ENCODE measurements at regions not wholly inside any gene's neighbourhood (a gene's known extent, or its start where the extent isn't known, plus 50 kb on each side); places are given as distances from the start of the nearest gene placed in this dataset.
"Not testable (repeated sequence)": the region's sequence is repeated elsewhere in the genome, so short reads cannot be mapped to it uniquely, and the experiment has no call there.

- TF ChIP-seq CTCF (IDR thresholded peaks at IDR 0.05; ENCODE audit: insufficient read depth, low read depth, low read length, missing control alignments): no peak
- no peak for DNase-seq (ENCODE audit: low read depth)
- no peak overlapping the region for H3K4me3 ChIP-seq (ENCODE audit: low read length)
Observed at GRCh38 chr7:55261386-55261770, 103.8 kb upstream of the LANCL2 start.

GRCh38 chr7:55265328-55265727 is 99.8 kb upstream of the LANCL2 start:
- DNase-seq (ENCODE audit: low read depth); H3K4me3 ChIP-seq (ENCODE audit: low read length): not testable (repeated sequence)

- H3K4me3 ChIP-seq (ENCODE audit: low read length): no peak overlapping the region
- DNase-seq (ENCODE audit: low read depth): no peak
- TF ChIP-seq CTCF (IDR thresholded peaks at IDR 0.05; ENCODE audit: insufficient read depth, low read depth, low read length, missing control alignments): no peak
Observed at GRCh38 chr7:55265836-55266642, 99.1 kb upstream of the LANCL2 start.

- H3K4me3 ChIP-seq (ENCODE audit: low read length): no peak overlapping the region
- peak; percentile 24 for DNase-seq (ENCODE audit: low read depth)
- peak; percentile 44 for TF ChIP-seq CTCF (IDR thresholded peaks at IDR 0.05; ENCODE audit: insufficient read depth, low read depth, low read length, missing control alignments)
Observed at GRCh38 chr7:55271069-55271626, 94.0 kb upstream of the LANCL2 start.

- H3K4me3 ChIP-seq (ENCODE audit: low read length): no peak overlapping the region
- no peak for DNase-seq (ENCODE audit: low read depth)
- no peak for TF ChIP-seq CTCF (IDR thresholded peaks at IDR 0.05; ENCODE audit: insufficient read depth, low read depth, low read length, missing control alignments)
Observed at GRCh38 chr7:55271661-55272060, 93.5 kb upstream of the LANCL2 start.

GRCh38 chr7:55272328-55272727 is 92.8 kb upstream of the LANCL2 start:
- DNase-seq (ENCODE audit: low read depth): no peak
- H3K4me3 ChIP-seq (ENCODE audit: low read length): no peak overlapping the region
- TF ChIP-seq CTCF (IDR thresholded peaks at IDR 0.05; ENCODE audit: insufficient read depth, low read depth, low read length, missing control alignments): no peak

- no peak for TF ChIP-seq CTCF (IDR thresholded peaks at IDR 0.05; ENCODE audit: insufficient read depth, low read depth, low read length, missing control alignments)
- H3K4me3 ChIP-seq (ENCODE audit: low read length): no peak overlapping the region
- no peak for DNase-seq (ENCODE audit: low read depth)
Observed at GRCh38 chr7:55273186-55273980, 91.8 kb upstream of the LANCL2 start.
